Glutamatergic neuron (in vitro differentiated cells): ENCODE measurements at regions not wholly inside any gene's neighbourhood (a gene's known extent, or its start where the extent isn't known, plus 50 kb on each side); places are given as distances from the start of the nearest gene placed in this dataset.

Experiments used
- DNase-seq: peaks from one replicate; pipeline ENCODE4 v3.0.0; 2022
- H3K27ac Mint-ChIP-seq: one replicate; pipeline ENCODE4 v1.8.0; 2020; ENCODE audit warnings: mild to moderate bottlenecking, mixed read lengths, inconsistent platforms; ENCODE audit not compliant: unreplicated experiment
- H3K27me3 Mint-ChIP-seq: one replicate; pipeline ENCODE4 v1.8.0; 2020; ENCODE audit warnings: mild to moderate bottlenecking, moderate library complexity, mixed read lengths, inconsistent platforms; ENCODE audit not compliant: unreplicated experiment
- H3K36me3 Mint-ChIP-seq: one replicate; pipeline ENCODE4 v1.8.0; 2020; ENCODE audit warnings: mild to moderate bottlenecking, mixed read lengths, inconsistent platforms; ENCODE audit not compliant: unreplicated experiment
- H3K4me1 Mint-ChIP-seq: one replicate; pipeline ENCODE4 v1.8.0; 2020; ENCODE audit warnings: mild to moderate bottlenecking, low read depth, mixed read lengths, inconsistent platforms; ENCODE audit not compliant: unreplicated experiment
- H3K4me3 Mint-ChIP-seq: one replicate; pipeline ENCODE4 v1.8.0; 2020; ENCODE audit warnings: mild to moderate bottlenecking, mixed read lengths, inconsistent platforms; ENCODE audit not compliant: unreplicated experiment
- H3K9me3 Mint-ChIP-seq: one replicate; pipeline ENCODE4 v1.8.0; 2020; ENCODE audit warnings: mild to moderate bottlenecking, moderate library complexity, mixed read lengths, inconsistent platforms; ENCODE audit not compliant: unreplicated experiment
- CTCF ChIP-seq: fragments of 200-600 bp; sonication (generic); IDR thresholded peaks from one replicate; pipeline ENCODE4 v1.5.0; 2021; ENCODE audit not compliant: partially characterized antibody, unreplicated experiment

DNA sequence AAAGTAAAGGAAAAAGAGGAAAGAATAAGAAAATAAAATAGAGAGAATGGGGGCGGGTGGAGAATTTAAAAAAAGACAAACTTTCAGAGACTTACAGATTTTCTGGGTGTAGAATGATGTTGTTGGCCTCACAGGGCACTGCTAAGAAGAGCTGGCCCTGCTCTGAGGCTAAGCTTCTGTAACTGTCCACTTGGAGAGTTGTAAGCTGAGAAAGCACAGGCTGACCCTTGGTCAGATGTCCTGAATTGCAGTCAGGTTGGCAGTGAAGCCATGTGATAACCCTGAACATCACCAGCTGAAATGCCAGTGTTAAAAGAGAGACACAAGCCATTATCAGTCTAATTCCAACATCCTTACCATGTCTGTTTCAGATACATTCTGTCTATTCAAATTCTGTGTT, 272.1 kb upstream of the SORCS1 start:
- H3K27me3 Mint-ChIP-seq, result peaks cover 2% of the 10 kb centered on the region
- no peak for DNase-seq
- H3K27ac Mint-ChIP-seq, result no peak overlapping the region
- H3K36me3 Mint-ChIP-seq, result no peaks in the 10 kb centered on the region
- TF ChIP-seq CTCF, result no peak
- H3K4me1 Mint-ChIP-seq, result no peaks in the 10 kb centered on the region
- H3K4me3 Mint-ChIP-seq, result no peak overlapping the region
- no peaks in the 10 kb centered on the region for H3K9me3 Mint-ChIP-seq

- no peaks in the 10 kb centered on the region for H3K4me1 Mint-ChIP-seq
- H3K4me3 Mint-ChIP-seq, result no peak overlapping the region
- no peaks in the 10 kb centered on the region for H3K36me3 Mint-ChIP-seq
- H3K27me3 Mint-ChIP-seq, result peaks cover 2% of the 10 kb centered on the region
- TF ChIP-seq CTCF, result no peak
- H3K9me3 Mint-ChIP-seq, result no peaks in the 10 kb centered on the region
- H3K27ac Mint-ChIP-seq, result no peak overlapping the region
- no peak for DNase-seq
These were observed 270.3 kb upstream of the SORCS1 start for GRCh38 chr10:107434854-107435253.

DNA sequence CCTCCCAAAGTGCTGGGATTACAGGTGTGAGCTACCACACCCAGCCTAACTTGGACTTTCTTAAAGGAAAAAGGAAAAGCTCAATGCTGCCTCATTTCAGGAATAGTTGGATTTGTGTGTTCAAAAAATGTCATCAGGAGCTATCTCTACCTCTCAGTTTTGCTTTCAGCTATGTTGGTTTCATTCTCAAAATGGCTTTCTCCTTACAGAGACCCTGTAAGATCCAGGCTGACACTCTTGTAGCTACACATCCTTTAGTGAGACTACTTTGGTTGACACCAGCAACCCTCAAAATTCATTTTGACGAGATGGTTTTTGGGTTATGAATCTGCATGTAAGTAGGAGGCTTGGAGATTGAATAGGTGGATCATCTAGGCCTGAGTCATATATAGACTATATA, 269.7 kb upstream of the SORCS1 start:
- Mint-ChIP-seq H3K9me3 (no peaks in the 10 kb centered on the region), H3K27me3 (peaks cover 2% of the 10 kb centered on the region), H3K4me1 (no peaks in the 10 kb centered on the region), H3K27ac (no peak overlapping the region), H3K4me3 (no peak overlapping the region), H3K36me3 (no peaks in the 10 kb centered on the region)
- TF ChIP-seq CTCF, result no peak
- no peak for DNase-seq

DNA sequence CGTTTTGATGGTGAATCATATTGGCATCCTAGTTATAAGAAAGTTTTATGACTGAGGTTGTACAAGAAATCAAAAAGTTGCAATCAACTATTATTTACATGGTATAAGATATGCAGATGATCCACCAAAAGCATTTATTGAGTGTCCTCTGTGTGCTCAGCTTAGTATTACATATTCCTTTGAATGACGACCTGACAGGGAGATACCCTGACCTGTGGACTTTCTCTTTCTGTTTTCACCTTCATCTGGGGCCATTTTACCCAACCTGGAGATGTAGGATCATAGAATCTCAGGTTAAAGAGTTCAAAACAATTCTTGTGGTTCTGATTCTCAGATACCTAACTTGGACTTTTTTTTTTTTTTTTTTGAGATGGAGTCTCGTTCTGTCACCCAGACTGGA, 269.1 kb upstream of the SORCS1 start:
- H3K9me3 Mint-ChIP-seq, result no peaks in the 10 kb centered on the region
- no peak for TF ChIP-seq CTCF
- peaks cover 2% of the 10 kb centered on the region for H3K27me3 Mint-ChIP-seq
- no peak for DNase-seq
- H3K4me3 Mint-ChIP-seq, result no peak overlapping the region
- no peaks in the 10 kb centered on the region for H3K4me1 Mint-ChIP-seq
- no peak overlapping the region for H3K27ac Mint-ChIP-seq
- H3K36me3 Mint-ChIP-seq, result no peaks in the 10 kb centered on the region

DNA sequence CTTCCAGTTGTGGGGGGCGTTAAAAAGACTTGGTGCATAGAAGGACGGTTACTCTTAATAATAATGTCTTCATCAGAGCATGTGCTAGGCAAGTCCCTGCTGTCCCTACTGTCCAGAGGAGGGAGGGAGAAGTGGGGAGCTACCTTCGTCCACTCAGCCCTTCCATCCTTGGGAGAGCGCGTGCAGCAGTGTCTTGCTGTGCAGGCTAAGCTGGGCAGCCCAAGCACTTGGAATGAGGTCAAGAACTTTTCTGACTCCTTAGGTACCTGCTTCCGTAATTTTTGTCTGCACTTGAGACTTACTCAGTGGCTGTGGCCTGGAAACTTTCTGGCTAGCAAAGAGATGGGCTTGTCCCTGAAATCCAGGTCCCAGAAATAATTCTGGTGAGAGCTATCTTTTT, 265.9 kb upstream of the SORCS1 start:
- H3K36me3 Mint-ChIP-seq, result no peaks in the 10 kb centered on the region
- H3K27me3 Mint-ChIP-seq, result no peaks in the 10 kb centered on the region
- no peaks in the 10 kb centered on the region for H3K9me3 Mint-ChIP-seq
- H3K4me1 Mint-ChIP-seq, result peaks cover 2% of the 10 kb centered on the region
- no peak overlapping the region for H3K27ac Mint-ChIP-seq
- no peak overlapping the region for H3K4me3 Mint-ChIP-seq
- TF ChIP-seq CTCF, result no peak
- no peak for DNase-seq
